OCI-LY7 (cell line): ENCODE measurements at regions not wholly inside any gene's neighbourhood (a gene's known extent, or its start where the extent isn't known, plus 50 kb on each side); places are given as distances from the start of the nearest gene placed in this dataset.

Source experiments
- CTCF ChIP-seq: fragments of 200-600 bp; sonication (generic); conservative IDR thresholded peaks from 2 replicates; pipeline ENCODE4 v1.5.1; 2014; ENCODE audit warnings: mild to moderate bottlenecking, antibody characterized with exemption, low read length, moderate library complexity, mixed read lengths
- EZH2phosphoT487 ChIP-seq: fragments of 200-600 bp; sonication (generic); IDR thresholded peaks from 2 replicates; pipeline ENCODE4 v1.6.1; 2018; ENCODE audit warnings: low read depth, borderline replicate concordance, mild to moderate bottlenecking, mixed run types, antibody characterized with exemption, low read length, moderate library complexity, mixed read lengths

- TF ChIP-seq CTCF (no peak), EZH2phosphoT487 (no peak)
Observed at GRCh38 chr17:73958453-73958852, 245.0 kb upstream of the RPL38 start.
